Vagina (tissue), 2 donors: ENCODE measurements at regions not wholly inside any gene's neighbourhood (a gene's known extent, or its start where the extent isn't known, plus 50 kb on each side); places are given as distances from the start of the nearest gene placed in this dataset.

Experiments
- CTCF ChIP-seq, 3 experiments: fragments of 450-650 bp in 2 of 3; fragments of 200-600 bp in 1 of 3; sonication (generic) in 1 of 3; IDR thresholded peaks; one replicate each; pipeline ENCODE4 v1.5.1; 2017 to 2019; ENCODE audit warnings: antibody characterized with exemption in 3 of 3, mild to moderate bottlenecking in 2 of 3, moderate library complexity in 2 of 3
- POLR2A ChIP-seq, 2 donors: fragments of 450-650 bp; IDR thresholded peaks; one replicate each; pipeline ENCODE4 v1.6.1; 2017; ENCODE audit warnings: antibody characterized with exemption in 2 of 2, mild to moderate bottlenecking in 2 of 2, moderate library complexity in 2 of 2

DNA sequence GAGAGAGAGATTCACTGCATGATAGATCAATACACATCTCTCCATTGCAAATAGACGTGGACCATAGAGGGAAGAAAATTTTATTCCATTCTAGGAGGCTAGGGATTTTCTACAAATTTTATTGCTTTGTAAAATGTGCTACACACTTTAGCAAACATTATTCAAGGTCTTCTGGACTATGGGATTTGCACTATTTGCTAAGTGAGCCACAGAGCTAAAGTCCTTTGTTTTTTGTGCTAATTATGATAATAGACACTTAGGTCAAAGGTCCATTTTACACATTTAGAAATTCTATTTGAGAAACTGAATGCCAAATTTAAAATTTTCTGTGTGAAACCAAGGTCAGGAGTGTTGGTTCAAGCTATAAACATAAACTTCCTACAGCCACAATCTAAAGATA, 672.3 kb downstream of the LRRC70 start:
- TF ChIP-seq CTCF (IDR thresholded peaks at IDR 0.05), result no peak
- TF ChIP-seq POLR2A (IDR thresholded peaks at IDR 0.05), result no peak
